ENCODE measurements at regions not wholly inside any gene's neighbourhood (a gene's known extent, or its start where the extent isn't known, plus 50 kb on each side); places are given as distances from the start of the nearest gene placed in this dataset.

DNA sequence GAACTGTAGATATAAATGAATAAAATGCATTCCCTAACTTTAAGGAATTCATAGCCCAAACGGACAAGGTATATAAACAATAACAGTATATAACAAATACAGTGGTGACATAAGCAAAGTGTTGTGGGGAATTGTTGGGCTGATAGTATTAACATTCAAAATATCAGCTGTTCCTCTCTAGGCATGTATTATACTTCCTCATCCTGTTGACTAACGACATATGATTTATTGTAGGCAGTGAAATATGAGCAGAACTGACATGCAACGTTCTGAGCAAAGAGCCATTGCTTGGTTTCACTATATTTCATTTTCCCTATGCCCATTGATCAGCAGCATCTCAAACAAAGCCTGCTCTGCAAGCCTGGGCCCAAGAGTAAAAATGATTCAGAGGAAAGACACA lies 143.9 kb downstream of the PTCHD1 start:
- no CpG with 5 or more reads among the region's 3 CpGs for WGBS (ENCODE audit: insufficient coverage)
- intact Hi-C loops (cut with micrococcal nuclease), result no loop called here
- Histone ChIP-seq H3K9me3 (replicated peaks in 1 of 2; ENCODE audit: control insufficient read depth in 1 of 2, insufficient read depth in 1 of 2, low read length in 2 of 2) (peaks cover 7 to 11% of the 10 kb centered on the region in 2 donors), H3K4me2 (replicated peaks; ENCODE audit: extremely low read depth, low read length, poor library complexity, severe bottlenecking) (no peak overlapping the region), H3K36me3 (replicated peaks in 1 of 2; ENCODE audit: control insufficient read depth in 1 of 2, insufficient read depth in 2 of 2, low read length in 2 of 2) (no peaks in the 10 kb centered on the region), H3K27me3 (ENCODE audit: control insufficient read depth in 2 of 2, insufficient read depth in 2 of 2, low read length in 2 of 2) (no peaks in the 10 kb centered on the region), H3K9ac (ENCODE audit: insufficient read depth, low read length, poor library complexity, severe bottlenecking) (no peak overlapping the region), H3K79me2 (ENCODE audit: insufficient read depth, low read length) (no peaks in the 10 kb centered on the region), H3K4me3 (replicated peaks in 1 of 3; ENCODE audit: low read depth in 2 of 3, low read length in 3 of 3) (no peak overlapping the region), H3K27ac (ENCODE audit: low read depth in 1 of 2, low read length in 2 of 2) (no peak overlapping the region), H3K4me1 (ENCODE audit: control insufficient read depth in 1 of 2, insufficient read depth in 2 of 2, low read length in 2 of 2) (no peaks in the 10 kb centered on the region), H2AFZ (ENCODE audit: insufficient read depth, low read depth, low read length, poor library complexity, severe bottlenecking) (no peak overlapping the region), H4K20me1 (ENCODE audit: insufficient read depth, low read length) (no peaks in the 10 kb centered on the region)
- H3K4me3 Mint-ChIP-seq, result no peak overlapping the region
- TF ChIP-seq, protein P1, sequence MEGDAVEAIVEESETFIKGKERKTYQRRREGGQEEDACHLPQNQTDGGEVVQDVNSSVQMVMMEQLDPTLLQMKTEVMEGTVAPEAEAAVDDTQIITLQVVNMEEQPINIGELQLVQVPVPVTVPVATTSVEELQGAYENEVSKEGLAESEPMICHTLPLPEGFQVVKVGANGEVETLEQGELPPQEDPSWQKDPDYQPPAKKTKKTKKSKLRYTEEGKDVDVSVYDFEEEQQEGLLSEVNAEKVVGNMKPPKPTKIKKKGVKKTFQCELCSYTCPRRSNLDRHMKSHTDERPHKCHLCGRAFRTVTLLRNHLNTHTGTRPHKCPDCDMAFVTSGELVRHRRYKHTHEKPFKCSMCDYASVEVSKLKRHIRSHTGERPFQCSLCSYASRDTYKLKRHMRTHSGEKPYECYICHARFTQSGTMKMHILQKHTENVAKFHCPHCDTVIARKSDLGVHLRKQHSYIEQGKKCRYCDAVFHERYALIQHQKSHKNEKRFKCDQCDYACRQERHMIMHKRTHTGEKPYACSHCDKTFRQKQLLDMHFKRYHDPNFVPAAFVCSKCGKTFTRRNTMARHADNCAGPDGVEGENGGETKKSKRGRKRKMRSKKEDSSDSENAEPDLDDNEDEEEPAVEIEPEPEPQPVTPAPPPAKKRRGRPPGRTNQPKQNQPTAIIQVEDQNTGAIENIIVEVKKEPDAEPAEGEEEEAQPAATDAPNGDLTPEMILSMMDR (IDR thresholded peaks at IDR 0.05), result no peak
- no peak for DNase-seq
- no peak overlapping the region for H3K27ac Mint-ChIP-seq
- H3K27me3 Mint-ChIP-seq (ENCODE audit: low read depth in 3 of 3), result peaks cover 0 to 2% (median 0%) of the 10 kb centered on the region in 3 donors
- no peaks in the 10 kb centered on the region for H3K36me3 Mint-ChIP-seq
- peaks cover 0 to 24% (median 8%) of the 10 kb centered on the region in 7 donors for H3K9me3 Mint-ChIP-seq
- no peaks in the 10 kb centered on the region for H3K4me1 Mint-ChIP-seq

DNA sequence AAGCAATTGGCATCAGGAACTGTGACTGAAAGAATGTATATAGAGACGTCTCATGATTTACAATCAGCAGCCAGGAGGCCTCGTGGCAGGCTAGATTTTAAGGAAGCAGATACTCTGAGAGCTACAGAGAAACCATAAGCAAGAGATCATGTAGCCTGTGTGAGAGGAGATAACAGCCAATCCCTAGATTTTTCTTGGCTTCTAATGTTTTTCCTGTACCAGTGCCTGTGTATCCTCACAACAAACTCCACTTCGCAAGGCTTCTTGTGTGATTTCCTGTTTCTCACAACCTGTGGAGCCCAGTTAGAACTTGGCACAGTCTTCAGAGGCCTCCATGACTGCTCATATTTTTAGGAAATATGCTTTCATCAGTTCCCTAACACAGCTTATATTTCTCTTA lies 147.9 kb downstream of the PTCHD1 start:
- H3K4me3 Mint-ChIP-seq, result no peak overlapping the region
- H4K20me1 ChIP-seq (ENCODE audit: insufficient read depth, low read length), result no peaks in the 10 kb centered on the region
- H3K27ac ChIP-seq (ENCODE audit: low read depth in 1 of 2, low read length in 2 of 2), result no peak overlapping the region
- no peaks in the 10 kb centered on the region for H3K27me3 Mint-ChIP-seq (ENCODE audit: low read depth in 3 of 3)
- no peak overlapping the region for H2AFZ ChIP-seq (ENCODE audit: insufficient read depth, low read depth, low read length, poor library complexity, severe bottlenecking)
- no peaks in the 10 kb centered on the region for H3K4me1 ChIP-seq (ENCODE audit: control insufficient read depth in 1 of 2, insufficient read depth in 2 of 2, low read length in 2 of 2)
- no peak overlapping the region for H3K27ac Mint-ChIP-seq
- H3K27me3 ChIP-seq (ENCODE audit: control insufficient read depth in 2 of 2, insufficient read depth in 2 of 2, low read length in 2 of 2), result no peaks in the 10 kb centered on the region
- no peak overlapping the region for H3K4me2 ChIP-seq (replicated peaks; ENCODE audit: extremely low read depth, low read length, poor library complexity, severe bottlenecking)
- H3K79me2 ChIP-seq (ENCODE audit: insufficient read depth, low read length), result no peaks in the 10 kb centered on the region
- DNase-seq, result no peak
- no peaks in the 10 kb centered on the region for H3K4me1 Mint-ChIP-seq
- H3K36me3 Mint-ChIP-seq, result no peaks in the 10 kb centered on the region
- H3K9me3 ChIP-seq (replicated peaks in 1 of 2; ENCODE audit: control insufficient read depth in 1 of 2, insufficient read depth in 1 of 2, low read length in 2 of 2), result peaks cover 0 to 5% of the 10 kb centered on the region in 2 donors
- no peaks in the 10 kb centered on the region for H3K36me3 ChIP-seq (replicated peaks in 1 of 2; ENCODE audit: control insufficient read depth in 1 of 2, insufficient read depth in 2 of 2, low read length in 2 of 2)
- H3K9me3 Mint-ChIP-seq, result peaks cover 0 to 10% (median 3%) of the 10 kb centered on the region in 7 donors
- intact Hi-C loops (cut with micrococcal nuclease), result no loop called here
- H3K4me3 ChIP-seq (replicated peaks in 1 of 3; ENCODE audit: low read depth in 2 of 3, low read length in 3 of 3), result no peak overlapping the region
- WGBS (ENCODE audit: insufficient coverage), result no CpG with 5 or more reads among the region's 3 CpGs
- no peak overlapping the region for H3K9ac ChIP-seq (ENCODE audit: insufficient read depth, low read length, poor library complexity, severe bottlenecking)
- TF ChIP-seq, protein P1 (IDR thresholded peaks at IDR 0.05), result no peak
